ENCODE measurements at regions not wholly inside any gene's neighbourhood (a gene's known extent, or its start where the extent isn't known, plus 50 kb on each side); places are given as distances from the start of the nearest gene placed in this dataset.

GRCh38 chr18:73414598-73414997, 546.8 kb upstream of the NETO1 start:
- ChIA-PET POLR2A (no interaction called here), CTCF (no interaction called here)
- DNase-seq, result no peak
- Histone ChIP-seq H3K4me1 (ENCODE audit: insufficient read depth, low read length) (no peaks in the 10 kb centered on the region), H3K4me3 (ENCODE audit: low read length) (no peak overlapping the region), H3K36me3 (ENCODE audit: insufficient read depth, low read length) (no peaks in the 10 kb centered on the region), H3K27ac (ENCODE audit: low read depth, low read length) (no peak overlapping the region), H3K9me3 (ENCODE audit: low read length) (no peaks in the 10 kb centered on the region), H3K27me3 (ENCODE audit: insufficient read depth, low read length, poor library complexity, severe bottlenecking) (no peaks in the 10 kb centered on the region)
- Mint-ChIP-seq H3K27ac (no peak overlapping the region), H3K27me3 (peaks cover 0 to 1% of the 10 kb centered on the region in 2 donors), H3K4me3 (no peak overlapping the region), H3K9me3 (peaks cover 4 to 45% (median 13%) of the 10 kb centered on the region in 5 donors), H3K4me1 (no peaks in the 10 kb centered on the region), H3K36me3 (no peaks in the 10 kb centered on the region)

GRCh38 chr18:73414069-73414468, 546.3 kb upstream of the NETO1 start:
- H3K9me3 ChIP-seq (ENCODE audit: low read length), result no peaks in the 10 kb centered on the region
- H3K36me3 ChIP-seq (ENCODE audit: insufficient read depth, low read length), result no peaks in the 10 kb centered on the region
- no peaks in the 10 kb centered on the region for H3K27me3 ChIP-seq (ENCODE audit: insufficient read depth, low read length, poor library complexity, severe bottlenecking)
- H3K36me3 Mint-ChIP-seq, result no peaks in the 10 kb centered on the region
- H3K4me1 Mint-ChIP-seq, result no peaks in the 10 kb centered on the region
- DNase-seq, result no peak
- H3K4me3 Mint-ChIP-seq, result no peak overlapping the region
- peaks cover 0 to 1% of the 10 kb centered on the region in 2 donors for H3K27me3 Mint-ChIP-seq
- CTCF ChIA-PET, result no interaction called here
- no peak overlapping the region for H3K27ac ChIP-seq (ENCODE audit: low read depth, low read length)
- H3K4me3 ChIP-seq (ENCODE audit: low read length), result no peak overlapping the region
- no peaks in the 10 kb centered on the region for H3K4me1 ChIP-seq (ENCODE audit: insufficient read depth, low read length)
- H3K27ac Mint-ChIP-seq, result no peak overlapping the region
- H3K9me3 Mint-ChIP-seq, result peaks cover 4 to 43% (median 12%) of the 10 kb centered on the region in 5 donors
- POLR2A ChIA-PET, result no interaction called here

DNA sequence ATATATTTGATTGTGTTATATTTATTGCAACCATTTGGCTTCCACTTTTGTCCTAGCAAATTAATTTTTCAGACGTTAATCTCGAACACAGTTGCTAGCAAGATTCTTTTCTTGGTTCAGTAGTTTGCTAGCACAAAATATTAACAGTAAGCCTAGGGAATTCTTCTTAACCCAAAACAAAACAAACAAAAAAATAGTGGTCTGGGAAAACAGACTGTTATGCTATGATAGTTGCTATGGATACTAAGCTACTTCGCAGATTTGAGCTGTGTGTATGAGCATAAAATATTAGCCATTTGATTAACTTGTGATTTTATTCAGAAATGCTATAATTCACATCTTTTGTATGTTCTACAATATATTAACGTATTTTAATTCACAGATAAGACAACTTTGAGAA, 541.5 kb upstream of the NETO1 start:
- H3K36me3 Mint-ChIP-seq, result no peaks in the 10 kb centered on the region
- POLR2A ChIA-PET, result no interaction called here
- CTCF ChIA-PET, result no interaction called here
- no peak overlapping the region for H3K27ac ChIP-seq (ENCODE audit: low read depth, low read length)
- no peaks in the 10 kb centered on the region for H3K4me1 Mint-ChIP-seq
- H3K27me3 ChIP-seq (ENCODE audit: insufficient read depth, low read length, poor library complexity, severe bottlenecking), result no peaks in the 10 kb centered on the region
- H3K4me1 ChIP-seq (ENCODE audit: insufficient read depth, low read length), result no peaks in the 10 kb centered on the region
- H3K27ac Mint-ChIP-seq, result no peak overlapping the region
- no peaks in the 10 kb centered on the region for H3K36me3 ChIP-seq (ENCODE audit: insufficient read depth, low read length)
- DNase-seq, result no peak
- no peak overlapping the region for H3K4me3 Mint-ChIP-seq
- no peaks in the 10 kb centered on the region for H3K9me3 ChIP-seq (ENCODE audit: low read length)
- peaks cover 4 to 22% (median 12%) of the 10 kb centered on the region in 5 donors for H3K9me3 Mint-ChIP-seq
- no peak overlapping the region for H3K4me3 ChIP-seq (ENCODE audit: low read length)
- no peaks in the 10 kb centered on the region for H3K27me3 Mint-ChIP-seq

GRCh38 chr18:73408469-73408868, 540.7 kb upstream of the NETO1 start:
- Mint-ChIP-seq H3K36me3 (no peaks in the 10 kb centered on the region), H3K4me1 (no peaks in the 10 kb centered on the region), H3K27ac (no peak overlapping the region), H3K27me3 (no peaks in the 10 kb centered on the region), H3K4me3 (no peak overlapping the region), H3K9me3 (peaks cover 4 to 18% (median 13%) of the 10 kb centered on the region in 5 donors)
- Histone ChIP-seq H3K4me1 (ENCODE audit: insufficient read depth, low read length) (no peaks in the 10 kb centered on the region), H3K9me3 (ENCODE audit: low read length) (no peaks in the 10 kb centered on the region), H3K27ac (ENCODE audit: low read depth, low read length) (no peak overlapping the region), H3K27me3 (ENCODE audit: insufficient read depth, low read length, poor library complexity, severe bottlenecking) (no peaks in the 10 kb centered on the region), H3K36me3 (ENCODE audit: insufficient read depth, low read length) (no peaks in the 10 kb centered on the region), H3K4me3 (ENCODE audit: low read length) (no peak overlapping the region)
- CTCF ChIA-PET, result no interaction called here
- POLR2A ChIA-PET, result no interaction called here
- no peak for DNase-seq

DNA sequence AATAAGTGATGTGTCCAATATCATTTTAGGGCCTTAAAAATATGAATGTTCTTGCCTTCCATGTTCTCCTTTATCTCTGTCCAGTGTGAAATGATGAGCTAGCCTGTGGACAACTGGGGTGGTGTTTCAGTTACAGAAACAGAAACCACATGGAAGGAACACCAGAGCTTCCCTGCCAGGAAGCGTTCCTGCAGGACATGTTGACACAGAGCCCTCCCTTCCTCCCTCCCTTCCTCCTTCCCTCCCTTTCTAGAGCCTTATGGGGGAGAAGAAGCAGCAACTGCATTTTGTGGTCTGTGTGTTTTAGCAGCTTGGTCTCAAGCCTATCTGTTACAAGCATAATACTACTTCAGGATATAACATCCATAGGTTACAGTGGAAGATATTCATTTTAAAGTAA, 539.7 kb upstream of the NETO1 start:
- H3K9me3 Mint-ChIP-seq, result peaks cover 4 to 15% (median 12%) of the 10 kb centered on the region in 5 donors
- CTCF ChIA-PET, result no interaction called here
- H3K36me3 Mint-ChIP-seq, result no peaks in the 10 kb centered on the region
- no peak overlapping the region for H3K4me3 ChIP-seq (ENCODE audit: low read length)
- DNase-seq, result no peak
- no peaks in the 10 kb centered on the region for H3K27me3 Mint-ChIP-seq
- no peaks in the 10 kb centered on the region for H3K27me3 ChIP-seq (ENCODE audit: insufficient read depth, low read length, poor library complexity, severe bottlenecking)
- H3K27ac Mint-ChIP-seq, result no peak overlapping the region
- no peaks in the 10 kb centered on the region for H3K4me1 Mint-ChIP-seq
- H3K4me1 ChIP-seq (ENCODE audit: insufficient read depth, low read length), result no peaks in the 10 kb centered on the region
- POLR2A ChIA-PET, result no interaction called here
- no peak overlapping the region for H3K27ac ChIP-seq (ENCODE audit: low read depth, low read length)
- no peaks in the 10 kb centered on the region for H3K9me3 ChIP-seq (ENCODE audit: low read length)
- H3K36me3 ChIP-seq (ENCODE audit: insufficient read depth, low read length), result no peaks in the 10 kb centered on the region
- H3K4me3 Mint-ChIP-seq, result no peak overlapping the region

- no peaks in the 10 kb centered on the region for H3K27me3 ChIP-seq (ENCODE audit: insufficient read depth, low read length, poor library complexity, severe bottlenecking)
- no peaks in the 10 kb centered on the region for H3K9me3 ChIP-seq (ENCODE audit: low read length)
- no peak overlapping the region for H3K27ac ChIP-seq (ENCODE audit: low read depth, low read length)
- no peaks in the 10 kb centered on the region for H3K36me3 ChIP-seq (ENCODE audit: insufficient read depth, low read length)
- Mint-ChIP-seq H3K27me3 (no peaks in the 10 kb centered on the region), H3K4me1 (no peaks in the 10 kb centered on the region), H3K27ac (no peak overlapping the region), H3K36me3 (no peaks in the 10 kb centered on the region), H3K9me3 (peaks cover 8 to 17% (median 8%) of the 10 kb centered on the region in 5 donors), H3K4me3 (no peak overlapping the region)
- H3K4me3 ChIP-seq (ENCODE audit: low read length), result no peak overlapping the region
- POLR2A ChIA-PET, result no interaction called here
- CTCF ChIA-PET, result no interaction called here
- no peaks in the 10 kb centered on the region for H3K4me1 ChIP-seq (ENCODE audit: insufficient read depth, low read length)
- DNase-seq, result no peak
Measured at GRCh38 chr18:73384246-73384645, 516.5 kb upstream of the NETO1 start.

DNA sequence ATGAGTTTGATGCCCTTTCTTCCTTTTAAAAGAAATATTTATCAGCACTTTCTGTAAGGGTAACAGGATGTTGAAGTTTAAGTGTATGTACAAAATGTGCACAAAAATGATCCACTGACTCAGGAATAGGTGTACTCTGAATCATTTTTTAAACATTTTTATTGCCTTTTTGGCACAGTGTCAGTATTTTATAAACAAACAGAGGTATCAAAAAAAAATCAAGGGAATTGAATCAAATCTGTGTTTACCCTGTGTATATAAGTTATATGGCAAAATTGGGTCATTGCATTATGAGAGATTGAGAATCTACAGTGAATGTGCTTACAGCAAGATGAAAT, 513.9 kb upstream of the NETO1 start:
- Histone ChIP-seq H3K4me1 (ENCODE audit: insufficient read depth, low read length) (no peaks in the 10 kb centered on the region), H3K36me3 (ENCODE audit: insufficient read depth, low read length) (no peaks in the 10 kb centered on the region), H3K9me3 (ENCODE audit: low read length) (no peaks in the 10 kb centered on the region), H3K27me3 (ENCODE audit: insufficient read depth, low read length, poor library complexity, severe bottlenecking) (no peaks in the 10 kb centered on the region), H3K4me3 (ENCODE audit: low read length) (no peak overlapping the region), H3K27ac (ENCODE audit: low read depth, low read length) (no peak overlapping the region)
- POLR2A ChIA-PET, result no interaction called here
- Mint-ChIP-seq H3K36me3 (no peaks in the 10 kb centered on the region), H3K4me1 (no peaks in the 10 kb centered on the region), H3K27me3 (no peaks in the 10 kb centered on the region), H3K27ac (no peak overlapping the region), H3K9me3 (peaks cover 4 to 15% (median 11%) of the 10 kb centered on the region in 5 donors), H3K4me3 (no peak overlapping the region)
- CTCF ChIA-PET, result no interaction called here
- no peak for DNase-seq

DNA sequence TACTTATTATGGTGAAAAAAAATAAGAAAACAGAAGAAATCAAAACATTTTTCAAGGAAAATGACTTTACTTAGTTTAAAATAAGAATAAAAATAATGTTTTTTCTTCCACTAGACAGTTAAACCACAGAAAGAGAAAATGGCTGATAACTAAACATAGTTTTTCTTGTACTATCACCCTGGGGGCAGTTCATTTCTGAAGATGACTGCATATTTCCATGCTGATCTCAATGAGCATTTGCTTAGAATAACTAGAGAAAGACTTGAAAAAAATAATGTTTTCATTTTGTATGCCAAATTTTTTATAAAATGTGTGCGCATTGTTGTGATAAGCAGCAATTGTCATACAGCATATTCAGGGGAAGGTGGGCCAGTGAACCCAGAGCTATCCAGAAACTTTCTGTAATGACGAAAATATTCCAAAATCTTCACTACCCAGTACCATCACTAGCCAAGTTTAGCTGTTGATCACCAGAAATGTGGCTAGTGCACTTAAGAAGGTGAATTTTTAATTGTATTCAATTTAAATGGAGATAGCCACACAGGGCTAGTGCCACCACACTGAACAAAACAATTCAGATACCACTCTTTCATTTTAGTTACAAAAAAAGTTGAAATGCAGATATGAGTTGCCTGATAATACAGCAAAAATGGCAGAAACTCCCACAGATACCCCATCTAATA, 513.4 kb upstream of the NETO1 start:
- H3K4me1 ChIP-seq (ENCODE audit: insufficient read depth, low read length), result no peaks in the 10 kb centered on the region
- H3K36me3 Mint-ChIP-seq, result no peaks in the 10 kb centered on the region
- no peak overlapping the region for H3K4me3 Mint-ChIP-seq
- H3K9me3 Mint-ChIP-seq, result peaks cover 4 to 16% (median 11%) of the 10 kb centered on the region in 5 donors
- H3K27me3 Mint-ChIP-seq, result no peaks in the 10 kb centered on the region
- ChIA-PET POLR2A (no interaction called here), CTCF (no interaction called here)
- H3K4me3 ChIP-seq (ENCODE audit: low read length), result no peak overlapping the region
- no peak overlapping the region for H3K27ac Mint-ChIP-seq
- no peak for DNase-seq
- H3K36me3 ChIP-seq (ENCODE audit: insufficient read depth, low read length), result no peaks in the 10 kb centered on the region
- H3K4me1 Mint-ChIP-seq, result no peaks in the 10 kb centered on the region
- no peaks in the 10 kb centered on the region for H3K9me3 ChIP-seq (ENCODE audit: low read length)
- H3K27ac ChIP-seq (ENCODE audit: low read depth, low read length), result no peak overlapping the region
- H3K27me3 ChIP-seq (ENCODE audit: insufficient read depth, low read length, poor library complexity, severe bottlenecking), result no peaks in the 10 kb centered on the region

- Histone ChIP-seq H3K4me1 (ENCODE audit: insufficient read depth, low read length) (no peaks in the 10 kb centered on the region), H3K36me3 (ENCODE audit: insufficient read depth, low read length) (no peaks in the 10 kb centered on the region), H3K27me3 (ENCODE audit: insufficient read depth, low read length, poor library complexity, severe bottlenecking) (no peaks in the 10 kb centered on the region), H3K4me3 (ENCODE audit: low read length) (no peak overlapping the region), H3K27ac (ENCODE audit: low read depth, low read length) (no peak overlapping the region), H3K9me3 (ENCODE audit: low read length) (no peaks in the 10 kb centered on the region)
- CTCF ChIA-PET, result no interaction called here
- peaks cover 2 to 26% (median 11%) of the 10 kb centered on the region in 5 donors for H3K9me3 Mint-ChIP-seq
- no peaks in the 10 kb centered on the region for H3K36me3 Mint-ChIP-seq
- H3K27me3 Mint-ChIP-seq, result no peaks in the 10 kb centered on the region
- no peak for DNase-seq
- no peaks in the 10 kb centered on the region for H3K4me1 Mint-ChIP-seq
- no peak overlapping the region for H3K4me3 Mint-ChIP-seq
- POLR2A ChIA-PET, result no interaction called here
- H3K27ac Mint-ChIP-seq, result no peak overlapping the region
Measured at GRCh38 chr18:73366713-73367112, 498.9 kb upstream of the NETO1 start.
